GM19467 (cell line): ENCODE measurements at regions not wholly inside any gene's neighbourhood (a gene's known extent, or its start where the extent isn't known, plus 50 kb on each side); places are given as distances from the start of the nearest gene placed in this dataset.

Experiments
- ATAC-seq: cut with Tn5 transposase; IDR thresholded peaks from one replicate; pipeline ENCODE4 v1.9.1; 2021; ENCODE audit warnings: mild to moderate bottlenecking, moderate library complexity; ENCODE audit not compliant: unreplicated experiment

GRCh38 chr6:54991761-54992330, 145.3 kb downstream of the FAM83B start:
- ATAC-seq, result no peak

DNA sequence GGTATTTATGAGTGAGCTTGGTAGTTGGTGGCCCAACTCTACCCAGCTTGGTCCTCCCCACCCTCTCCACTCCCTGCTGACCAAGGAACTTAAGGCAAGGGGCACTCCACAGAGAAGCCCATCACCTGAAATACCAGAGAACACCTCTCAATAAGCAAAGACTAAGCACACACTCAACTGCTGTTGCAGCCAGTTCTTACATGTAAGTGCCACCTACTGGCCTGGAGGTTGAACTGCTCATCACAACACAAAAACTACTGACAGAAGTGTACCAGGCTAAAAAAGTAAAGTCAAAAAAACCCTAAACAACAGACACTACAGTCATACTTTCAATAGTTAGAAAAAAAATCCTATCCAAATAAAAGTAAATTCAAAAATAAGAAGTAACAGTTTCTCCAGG, 146.2 kb downstream of the FAM83B start:
- peak; percentile 78 for ATAC-seq

DNA sequence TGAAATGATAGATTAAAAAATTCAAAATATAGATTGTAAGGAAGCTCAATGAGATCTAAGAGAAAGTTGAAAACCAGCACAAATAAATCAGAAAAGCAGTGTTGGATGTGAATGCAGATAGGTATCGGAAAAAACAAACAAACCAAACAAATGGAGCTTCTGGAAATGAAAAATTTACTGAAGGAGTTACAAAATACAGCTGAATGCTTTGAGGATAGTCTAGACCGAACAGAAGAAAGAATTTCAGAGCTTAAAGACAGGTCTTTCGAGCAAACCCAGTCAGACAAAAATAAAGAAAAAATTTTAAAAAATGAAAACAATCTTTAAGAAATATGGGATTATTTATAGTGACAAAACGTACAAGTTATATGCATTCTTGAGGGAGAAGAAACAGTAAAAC, 146.7 kb downstream of the FAM83B start:
- no peak for ATAC-seq

DNA sequence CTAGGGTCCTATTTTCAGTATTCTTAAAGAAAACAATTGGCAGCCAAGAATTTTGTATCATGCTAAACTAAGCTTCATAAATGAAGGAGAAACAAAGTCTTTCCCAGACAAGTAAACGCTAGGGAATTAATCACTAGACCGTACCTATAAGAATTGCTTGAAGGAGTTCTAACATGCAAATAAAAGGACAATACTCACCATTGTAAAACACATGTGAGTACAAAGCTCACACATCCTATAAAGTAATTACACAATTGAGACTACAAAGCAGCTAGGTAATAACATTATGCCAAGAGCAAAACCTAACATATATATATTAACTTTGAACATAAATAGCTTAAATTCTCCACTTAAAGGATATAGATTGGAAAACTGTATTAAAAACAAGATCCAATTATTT, 147.4 kb downstream of the FAM83B start:
- no peak for ATAC-seq

GRCh38 chr6:54998576-54998975, 152.0 kb downstream of the FAM83B start:
- ATAC-seq, result no peak

GRCh38 chr6:55003719-55004430, 157.3 kb downstream of the FAM83B start:
- no peak for ATAC-seq

DNA sequence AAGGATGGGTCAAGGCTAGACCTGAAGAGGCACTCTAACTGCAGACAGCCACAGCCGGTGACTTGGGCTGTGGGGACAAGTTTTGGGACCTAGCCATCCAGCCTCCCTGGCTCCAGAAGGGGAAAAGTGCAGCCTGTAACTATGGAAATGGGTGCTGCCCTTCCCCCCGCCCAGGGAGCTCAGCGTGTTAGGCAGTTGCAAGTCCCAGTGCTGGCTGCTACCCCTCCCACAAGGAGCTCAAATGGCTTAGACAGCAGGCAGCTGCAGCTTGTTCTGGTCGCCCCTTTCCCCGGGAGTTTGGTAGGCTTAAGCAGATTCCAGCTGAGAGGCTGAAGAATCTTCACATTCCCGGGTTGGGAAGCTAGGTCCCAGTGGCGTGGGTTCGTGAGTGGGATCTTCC, 162.6 kb downstream of the FAM83B start:
- ATAC-seq, result no peak

DNA sequence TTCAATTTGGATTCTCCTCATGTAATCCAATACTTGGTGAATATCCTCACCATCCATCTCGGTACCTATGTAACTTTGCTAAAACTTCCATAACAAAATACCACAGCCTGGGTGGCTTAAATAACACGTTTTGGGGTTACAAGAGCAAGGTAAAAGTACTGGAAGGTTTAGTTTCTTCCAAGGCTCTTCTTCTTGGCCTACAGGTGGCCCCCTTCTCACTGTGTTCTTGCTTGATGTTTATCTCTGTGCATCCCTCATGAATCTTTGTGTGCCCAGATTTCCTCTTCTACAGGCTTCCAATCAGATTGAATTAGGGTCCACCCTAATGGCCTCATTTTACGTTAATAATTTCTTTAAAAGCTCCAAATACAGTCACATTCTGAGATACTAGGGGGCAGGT, 163.3 kb upstream of the HCRTR2 start:
- no peak for ATAC-seq

DNA sequence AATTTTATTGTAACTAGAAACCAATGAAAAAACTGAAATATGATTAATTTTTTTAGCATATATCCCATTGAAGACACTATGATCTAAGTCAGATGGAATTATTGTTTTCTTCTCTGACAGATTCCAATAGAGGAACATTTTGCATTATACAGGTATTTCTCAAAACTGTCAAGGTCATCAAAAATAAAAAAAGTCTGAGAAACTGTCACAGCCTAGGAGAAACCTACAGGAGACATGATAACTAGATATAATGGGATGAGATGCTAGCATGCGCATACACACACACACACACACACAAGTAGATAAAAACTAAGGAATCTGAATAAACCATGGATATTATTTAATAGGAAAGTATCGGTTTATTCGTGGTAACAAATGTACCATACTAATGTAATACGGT, 161.9 kb upstream of the HCRTR2 start:
- no peak for ATAC-seq

DNA sequence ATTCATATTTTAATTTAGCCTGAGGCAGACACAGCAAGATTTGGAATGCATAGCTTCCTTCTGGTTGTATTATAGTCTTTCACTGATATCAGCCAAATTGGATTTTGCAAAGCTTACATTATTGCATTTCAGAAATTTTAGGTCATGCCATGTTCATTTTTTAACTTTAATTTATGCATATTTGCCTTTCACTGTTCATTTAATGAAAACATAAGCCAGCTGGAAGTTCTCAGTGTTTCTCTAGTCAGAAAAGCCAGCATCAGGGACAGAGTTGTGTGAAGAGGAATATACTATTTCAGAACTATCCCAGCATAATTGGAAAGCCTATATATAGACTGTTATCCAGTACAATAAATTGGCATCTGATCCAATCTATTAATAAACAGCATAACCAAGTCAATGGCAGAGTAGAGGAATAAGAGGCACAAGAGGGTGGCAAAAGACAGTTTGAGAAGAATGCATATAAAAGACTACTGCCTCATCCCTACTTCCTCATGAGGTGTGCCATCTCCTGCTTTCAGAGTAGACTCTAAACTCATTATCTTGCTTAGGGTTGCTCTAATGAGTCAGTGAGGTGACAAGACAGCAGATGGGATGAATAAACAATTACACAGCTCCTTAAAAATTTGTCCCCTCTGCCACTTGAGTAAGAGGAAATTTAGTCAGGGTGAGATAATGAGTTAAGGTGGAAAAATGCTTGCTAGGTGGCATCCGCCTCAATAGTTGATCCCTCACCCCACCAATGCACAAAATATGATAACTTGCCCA, 159.8 kb upstream of the HCRTR2 start:
- ATAC-seq, result no peak

- ATAC-seq, result no peak
These were observed 158.1 kb upstream of the HCRTR2 start for GRCh38 chr6:55016261-55016660.

DNA sequence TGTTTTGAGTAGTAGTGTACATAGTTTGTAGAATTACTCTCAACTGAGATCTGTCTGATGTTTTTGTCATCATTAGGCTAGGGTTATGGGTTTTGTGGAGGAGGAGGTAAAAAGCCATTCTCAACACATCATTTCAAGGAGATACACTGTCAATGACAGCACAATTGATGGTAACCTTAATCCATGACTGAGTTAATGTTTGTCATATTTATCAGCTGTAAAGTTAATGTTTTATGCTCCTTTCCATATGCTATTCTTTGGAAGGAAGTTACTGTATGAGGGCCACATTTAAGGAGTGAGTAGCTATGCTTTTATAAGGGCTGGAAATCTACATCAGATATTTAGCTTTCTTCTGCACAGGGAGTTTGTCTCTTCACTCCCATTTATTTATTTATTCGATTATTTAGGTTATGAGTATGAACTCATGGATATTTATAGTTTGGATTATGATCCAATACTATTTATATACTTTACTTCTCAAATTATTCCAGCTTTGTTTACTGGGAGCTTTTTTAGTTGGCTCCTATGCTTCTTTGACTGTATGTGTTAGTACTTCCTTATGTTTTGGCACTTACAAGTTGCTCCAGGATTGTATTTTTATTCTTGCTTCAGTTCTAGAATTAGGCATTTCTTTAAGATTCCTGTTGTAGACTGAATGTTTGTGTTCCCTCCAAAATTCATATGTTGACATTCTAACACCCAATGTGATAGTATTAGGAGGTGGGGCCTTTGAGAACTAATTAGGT, 156.6 kb upstream of the HCRTR2 start:
- no peak for ATAC-seq

DNA sequence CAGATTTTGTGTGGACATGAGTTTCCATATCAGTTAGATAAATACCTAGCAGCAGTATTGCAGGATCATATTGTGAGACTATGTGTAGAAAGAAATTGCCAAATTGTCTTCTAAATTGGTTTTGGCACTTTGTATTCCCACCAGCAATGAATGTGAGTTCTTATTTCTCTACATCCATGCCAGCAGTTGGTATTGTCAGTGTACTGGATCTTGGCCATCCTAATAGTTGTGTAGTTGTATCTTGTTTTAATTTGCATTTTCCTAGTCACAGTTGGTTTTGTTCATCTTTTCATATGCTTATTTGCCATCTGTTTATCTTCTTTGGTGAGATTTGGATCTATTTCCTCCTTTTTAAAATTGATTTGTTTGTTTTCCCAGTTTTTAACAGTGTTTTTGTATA, 154.7 kb upstream of the HCRTR2 start:
- no peak for ATAC-seq

- ATAC-seq, result no peak
These were observed 151.1 kb upstream of the HCRTR2 start for GRCh38 chr6:55023230-55023629.

- ATAC-seq, result no peak
These were observed 141.2 kb upstream of the HCRTR2 start for GRCh38 chr6:55033016-55033546.

DNA sequence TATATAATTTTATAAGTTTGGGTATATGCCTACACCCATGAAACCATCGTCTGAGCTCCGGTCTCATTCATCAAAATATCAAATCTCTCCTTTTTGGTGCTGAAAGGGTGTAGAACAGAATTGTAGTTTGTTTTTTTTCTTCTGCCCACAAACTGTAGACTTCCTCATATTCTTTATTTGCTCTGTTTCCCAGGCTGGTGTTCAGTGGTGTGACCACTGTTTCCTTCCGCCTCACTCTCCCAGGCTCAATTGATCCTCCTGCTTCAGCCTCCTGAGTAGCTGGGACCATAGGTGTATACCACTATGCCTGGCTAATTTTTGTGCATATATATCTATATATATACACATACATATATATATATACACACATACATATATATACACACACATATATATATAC, 139.6 kb upstream of the HCRTR2 start:
- no peak for ATAC-seq

DNA sequence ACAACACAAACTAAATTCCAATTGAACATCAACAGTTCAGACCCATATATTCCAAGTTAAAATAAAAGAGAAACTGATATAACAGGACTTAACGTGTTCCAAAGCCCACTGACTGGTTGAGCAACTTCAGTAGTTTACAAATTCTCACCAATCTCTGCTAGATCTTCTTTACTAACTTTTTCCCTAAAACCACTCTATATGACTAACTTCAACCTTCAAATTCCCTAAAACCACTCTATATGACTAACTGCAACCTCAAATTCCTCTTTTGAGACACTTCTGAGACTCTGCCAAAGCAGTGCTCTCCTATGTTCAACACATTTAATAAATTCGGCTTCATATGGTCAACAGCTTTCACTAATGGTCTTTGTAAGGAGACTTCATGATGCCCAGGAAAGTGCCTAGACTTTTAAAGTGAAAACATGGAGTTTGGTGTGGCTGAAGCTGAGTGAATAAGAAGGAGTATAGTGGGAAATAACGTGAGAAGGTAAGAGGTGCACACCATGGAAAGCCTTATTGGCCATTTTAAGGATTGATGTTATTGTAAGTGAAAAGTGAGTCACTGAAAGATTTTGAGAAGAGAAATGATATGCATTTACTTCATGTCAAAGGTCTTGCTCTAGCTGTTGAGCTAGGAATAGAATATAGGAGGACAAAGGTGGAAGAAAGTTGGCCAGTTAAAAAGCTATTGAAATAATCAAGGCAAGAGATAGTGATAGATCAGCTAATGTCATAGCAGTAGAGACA, 134.0 kb upstream of the HCRTR2 start:
- no peak for ATAC-seq

DNA sequence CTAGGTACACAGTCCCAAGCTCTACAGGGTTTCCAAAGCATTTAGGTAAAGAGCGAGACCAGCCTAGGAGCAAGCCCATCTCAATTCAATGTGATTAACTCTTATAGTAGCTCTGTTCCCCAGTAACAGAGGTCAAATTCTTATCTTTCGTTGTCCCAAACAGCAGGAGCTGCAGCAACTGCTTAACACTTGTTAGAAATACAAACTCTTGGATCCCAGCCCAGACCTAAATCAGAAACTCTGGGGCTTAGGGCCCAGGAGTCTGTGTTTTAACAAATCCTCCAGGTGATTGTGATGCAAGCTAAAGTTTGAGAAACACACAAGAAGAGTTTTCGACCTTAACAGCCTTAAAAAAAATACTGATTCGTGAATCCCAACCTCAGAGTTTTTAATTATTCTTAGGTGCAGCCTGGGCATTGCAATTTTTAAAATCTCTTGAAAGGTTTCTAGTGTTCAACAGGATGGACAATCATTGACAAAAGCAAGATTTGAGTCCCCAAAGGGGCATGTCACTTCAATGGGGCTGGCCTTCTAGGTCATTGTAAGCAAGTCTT, 127.4 kb upstream of the HCRTR2 start:
- ATAC-seq, result no peak

- no peak for ATAC-seq
These were observed 126.8 kb upstream of the HCRTR2 start for GRCh38 chr6:55047451-55048044.

DNA sequence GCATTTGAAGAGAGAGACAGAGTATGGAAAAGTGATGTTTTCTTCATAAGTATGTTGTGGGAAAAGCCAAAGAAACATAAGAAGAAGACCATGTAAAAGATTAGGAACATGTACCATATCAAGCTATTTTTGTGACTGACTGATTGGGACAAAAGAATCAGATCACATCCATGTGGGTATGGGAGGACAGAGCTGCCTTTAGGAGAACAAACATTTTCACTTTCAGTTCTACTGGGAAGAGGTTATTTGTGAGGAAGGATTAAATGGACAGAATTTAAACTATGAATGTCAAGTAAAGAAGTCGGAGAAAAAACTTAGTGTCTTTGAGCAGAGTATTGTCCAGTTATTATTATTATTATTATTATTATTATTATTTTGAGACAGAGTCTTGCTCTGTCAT, 124.4 kb upstream of the HCRTR2 start:
- ATAC-seq, result no peak
